Fibroblast of peridontal ligament (primary cell): ENCODE measurements at regions not wholly inside any gene's neighbourhood (a gene's known extent, or its start where the extent isn't known, plus 50 kb on each side); places are given as distances from the start of the nearest gene placed in this dataset.

Source experiments
- DNase-seq: peaks from one replicate; pipeline ENCODE4 v3.0.0-alpha.2; 2010; ENCODE audit errors: extremely low read depth

DNA sequence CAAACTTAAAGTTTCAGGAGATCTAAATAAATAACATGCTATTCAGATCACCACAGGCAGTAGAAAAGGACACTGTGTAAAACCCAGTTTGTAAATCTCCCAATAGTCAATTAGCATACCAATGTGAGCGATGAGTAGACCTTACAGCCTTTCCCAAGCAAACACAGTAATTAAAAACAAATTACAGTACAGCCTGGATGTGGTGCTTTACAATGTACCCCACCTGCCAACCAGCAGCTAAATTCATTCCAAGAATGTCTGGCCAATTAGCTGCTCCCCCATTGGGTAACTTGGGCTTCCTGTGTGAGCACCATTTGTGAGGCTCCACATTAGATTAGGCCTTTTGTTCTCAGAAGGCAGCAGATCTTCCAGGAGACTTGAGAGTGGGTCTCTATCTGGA, 635.0 kb downstream of the TBL1XR1 start:
- no peak for DNase-seq

GRCh38 chr3:176561826-176562225, 635.5 kb downstream of the TBL1XR1 start:
- DNase-seq: no peak

DNA sequence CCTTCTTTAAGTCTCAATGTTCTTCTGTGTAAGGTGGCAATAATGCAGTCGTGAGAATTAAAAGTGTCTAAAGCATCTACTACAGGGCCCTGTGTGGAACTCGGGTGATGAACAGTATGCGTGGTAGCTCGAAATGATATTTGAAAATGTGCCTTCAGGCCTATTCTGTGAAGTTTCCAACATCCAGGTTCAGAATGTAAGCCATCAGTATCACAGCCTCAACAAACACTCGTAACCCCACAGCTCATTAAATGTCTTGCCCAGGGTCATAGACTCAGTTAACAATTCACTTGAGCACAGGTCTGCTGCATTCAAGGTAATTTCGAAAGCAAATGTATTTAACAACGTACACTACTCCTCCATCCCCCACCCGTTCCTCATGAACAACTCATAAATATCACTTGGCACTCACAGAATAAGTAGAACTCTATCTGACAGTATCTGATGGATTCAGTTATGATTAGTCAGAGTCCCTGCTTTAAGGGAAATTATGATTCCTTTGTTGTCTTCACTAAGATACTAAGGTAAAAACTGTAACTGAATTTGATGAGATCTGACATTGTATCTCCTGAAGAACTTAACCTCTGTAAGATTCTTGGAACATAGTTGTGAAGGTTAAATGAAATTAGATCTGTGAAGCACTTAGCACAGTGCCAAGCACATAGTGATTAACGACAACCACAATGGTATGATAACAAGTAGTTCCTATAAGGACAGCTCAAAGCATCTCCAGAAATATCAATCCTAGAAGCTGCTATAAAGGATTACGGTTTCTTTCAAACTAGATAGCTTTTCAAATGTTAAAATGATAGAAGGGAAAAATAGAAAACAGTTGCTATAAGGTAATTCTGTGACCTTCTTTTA, 642.3 kb downstream of the TBL1XR1 start:
- no peak for DNase-seq

- DNase-seq: no peak
Measured at GRCh38 chr3:176554264-176554663, 643.0 kb downstream of the TBL1XR1 start.

GRCh38 chr3:176526942-176527341, 670.3 kb downstream of the TBL1XR1 start:
- no peak for DNase-seq

- DNase-seq: no peak
Measured at GRCh38 chr3:176526225-176526624, 671.1 kb downstream of the TBL1XR1 start.

DNA sequence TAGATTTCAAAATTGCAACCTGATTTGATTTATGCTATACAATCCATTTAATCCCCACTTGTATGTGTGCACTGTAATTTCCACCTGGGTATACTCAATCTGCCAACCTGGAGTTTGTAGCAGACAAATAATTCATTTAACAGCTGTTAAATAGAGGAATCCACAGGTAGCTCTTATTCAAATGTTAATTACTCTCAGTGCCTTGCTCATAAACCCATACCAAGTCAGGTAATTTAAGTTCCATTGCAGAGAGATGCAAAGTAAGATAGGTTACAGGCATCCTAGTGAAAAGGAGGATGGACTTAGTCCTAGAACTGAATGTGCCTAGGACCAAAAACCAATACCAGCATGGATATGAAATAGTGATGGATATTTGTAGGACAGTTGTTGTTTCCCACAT, 674.2 kb downstream of the TBL1XR1 start:
- no peak for DNase-seq

DNA sequence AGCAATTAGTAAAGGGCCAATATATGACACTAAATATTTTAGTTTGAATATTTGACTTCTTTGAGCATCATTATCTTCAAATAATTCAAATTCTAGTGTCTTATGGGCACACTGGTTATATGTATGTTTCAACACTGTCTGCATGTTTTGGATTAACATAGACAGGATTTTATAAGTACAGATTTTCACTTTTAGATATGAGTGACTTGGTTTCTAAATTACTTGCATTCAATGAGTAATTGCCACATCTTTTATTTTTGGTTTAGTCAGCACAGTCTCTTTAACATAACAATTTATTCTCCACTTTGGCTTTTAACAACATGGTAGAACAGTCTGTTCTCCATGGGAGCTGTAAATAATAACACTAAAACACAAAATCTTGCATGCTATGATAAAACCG, 674.8 kb downstream of the TBL1XR1 start:
- DNase-seq: no peak

DNA sequence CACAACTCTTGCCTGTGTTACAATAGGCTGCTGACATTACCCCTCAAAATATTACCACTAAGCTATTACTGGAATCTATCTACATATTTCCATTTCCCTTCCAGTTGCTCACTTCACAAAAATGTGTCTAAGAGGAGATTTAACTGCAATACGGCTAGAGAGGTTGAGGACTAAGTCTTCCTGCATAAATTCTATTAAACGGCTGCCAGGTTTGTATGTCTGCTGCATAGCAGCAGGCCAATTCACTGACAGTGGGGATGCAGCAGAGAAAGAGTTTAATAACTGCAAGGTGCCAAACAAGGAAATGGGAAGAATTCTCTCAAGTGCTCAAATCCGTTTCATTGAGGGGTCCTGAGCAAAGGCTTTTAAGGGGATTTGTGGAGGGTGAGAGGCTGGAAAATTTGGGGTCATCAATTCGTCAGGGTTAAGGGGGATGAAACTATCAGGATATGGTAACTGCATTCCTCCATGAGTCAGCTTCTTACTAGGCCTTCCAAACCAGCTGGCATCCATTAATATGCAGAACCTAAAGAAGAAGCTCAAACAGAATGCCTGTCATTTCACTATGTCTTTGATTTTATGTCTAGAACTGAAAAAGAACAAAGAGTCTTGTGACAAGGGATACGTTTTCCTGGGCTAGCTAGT, 675.6 kb downstream of the TBL1XR1 start:
- DNase-seq: peak; percentile 40

DNA sequence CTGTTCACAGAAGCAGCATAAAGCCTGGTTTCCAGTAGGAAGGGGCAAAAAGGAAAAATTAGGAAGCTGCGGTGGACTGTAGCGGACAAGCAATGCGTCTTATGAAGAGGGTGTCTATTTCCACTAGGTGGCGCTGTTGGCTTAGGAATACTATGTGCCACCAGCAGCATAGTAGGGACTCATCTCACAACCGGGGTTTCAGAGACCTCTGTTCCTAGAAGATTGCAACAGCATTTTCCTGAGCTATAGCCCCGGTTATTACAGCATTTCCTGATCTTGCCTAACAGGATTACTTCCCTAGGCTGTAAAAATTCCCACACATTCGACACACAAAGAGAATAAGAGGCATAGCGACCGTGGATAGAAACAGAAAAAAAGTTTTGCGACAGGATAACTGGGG, 683.0 kb downstream of the TBL1XR1 start:
- DNase-seq: peak; percentile 41

DNA sequence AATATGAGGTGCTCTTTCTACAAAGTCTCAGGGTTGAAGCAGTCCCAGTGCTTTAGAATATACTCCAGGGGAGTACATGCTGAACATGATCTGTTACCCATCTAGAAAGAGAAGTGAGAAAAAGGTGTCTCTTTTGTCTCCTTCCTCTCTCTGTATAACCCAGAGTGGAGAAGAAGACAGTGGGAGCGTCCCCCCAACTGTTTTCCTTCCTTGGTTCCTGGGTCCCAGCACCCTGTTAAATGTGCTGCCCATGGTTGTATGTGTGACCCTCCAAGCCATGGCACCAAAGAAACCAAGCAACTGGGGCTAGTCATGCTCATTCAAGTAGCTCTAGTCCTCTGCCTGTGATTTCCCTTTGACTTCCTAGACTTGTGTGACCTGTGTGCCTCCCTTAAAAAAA, 683.7 kb downstream of the TBL1XR1 start:
- DNase-seq: no peak

- DNase-seq: no peak
Measured at GRCh38 chr3:176512037-176512436, 685.2 kb downstream of the TBL1XR1 start.

DNA sequence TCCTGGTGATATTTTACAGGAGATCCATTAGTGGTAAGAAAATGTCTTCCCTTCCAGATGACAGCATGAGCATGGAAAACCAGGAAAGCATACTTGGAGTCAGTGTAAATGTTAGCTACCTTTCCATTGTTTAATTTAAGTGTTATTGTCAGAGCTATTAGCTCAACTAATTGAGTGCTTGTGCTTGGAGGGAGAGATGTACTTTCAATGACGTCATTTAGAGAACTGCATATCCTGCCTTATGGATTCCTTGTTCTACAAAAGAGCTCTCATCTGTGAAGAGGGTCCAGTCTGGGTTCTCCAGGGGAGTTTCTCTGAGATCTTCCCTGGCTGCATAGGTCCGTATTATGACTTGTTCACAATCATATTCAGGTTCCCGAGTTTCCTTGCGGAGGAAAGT, 687.2 kb downstream of the TBL1XR1 start:
- DNase-seq: no peak

DNA sequence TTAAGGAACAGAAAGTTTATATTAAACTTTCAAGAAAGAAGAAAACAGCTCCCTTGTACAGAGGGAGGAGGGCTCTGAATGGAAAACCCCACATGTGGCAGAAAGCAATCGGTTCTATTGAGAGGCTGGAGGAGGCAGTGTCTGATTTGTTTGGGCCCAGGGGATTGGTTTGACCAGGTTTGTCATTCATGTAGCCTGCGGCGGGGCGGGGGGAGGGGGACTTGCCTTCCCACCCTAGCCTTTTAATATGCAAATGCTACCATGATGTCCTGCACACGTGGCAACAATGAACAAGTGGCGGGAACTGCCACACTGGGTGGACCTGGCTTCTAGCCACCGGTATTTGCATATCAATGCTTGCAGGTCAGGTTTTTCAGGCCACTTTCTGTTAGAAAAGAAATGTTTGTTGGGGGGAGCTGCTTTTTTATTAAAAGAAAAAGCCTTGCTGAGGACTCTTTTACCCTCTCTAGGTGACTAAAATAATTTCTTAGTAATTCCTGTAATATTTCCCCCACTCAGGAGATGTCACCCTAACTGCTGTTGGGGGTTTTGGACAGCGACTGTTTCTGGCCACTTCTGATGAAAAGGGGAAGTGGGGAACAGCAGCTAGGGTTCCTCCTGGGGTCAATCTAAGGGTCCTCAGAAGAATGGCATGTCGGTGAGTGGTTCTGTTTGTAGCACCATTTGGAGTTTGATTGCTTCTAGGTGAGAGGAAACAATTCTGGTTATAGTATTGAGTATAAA, 691.2 kb downstream of the TBL1XR1 start:
- no peak for DNase-seq

DNA sequence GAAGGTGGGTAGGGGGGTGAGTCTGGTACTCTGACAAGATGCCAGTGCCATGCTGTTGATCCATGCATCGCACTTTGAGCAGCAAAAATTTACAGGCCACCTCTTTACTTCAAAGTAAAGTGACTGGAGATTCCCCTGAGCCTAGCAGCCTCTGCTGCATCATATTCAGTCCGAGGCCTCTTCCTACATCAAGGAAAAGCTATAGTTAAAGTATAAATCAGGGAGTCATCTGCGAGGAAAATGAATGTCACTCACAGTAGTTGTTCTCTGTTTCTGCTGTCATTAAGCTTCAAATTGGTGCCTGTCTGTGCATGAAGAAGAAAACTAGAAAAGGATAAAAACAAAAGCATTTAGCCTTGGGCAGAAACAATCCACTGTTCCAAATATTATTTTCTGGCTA, 706.2 kb downstream of the TBL1XR1 start:
- DNase-seq: no peak

- DNase-seq: no peak
Measured at GRCh38 chr3:176490357-176490756, 706.9 kb downstream of the TBL1XR1 start.

GRCh38 chr3:176479248-176479647, 718.0 kb downstream of the TBL1XR1 start:
- no peak for DNase-seq

DNA sequence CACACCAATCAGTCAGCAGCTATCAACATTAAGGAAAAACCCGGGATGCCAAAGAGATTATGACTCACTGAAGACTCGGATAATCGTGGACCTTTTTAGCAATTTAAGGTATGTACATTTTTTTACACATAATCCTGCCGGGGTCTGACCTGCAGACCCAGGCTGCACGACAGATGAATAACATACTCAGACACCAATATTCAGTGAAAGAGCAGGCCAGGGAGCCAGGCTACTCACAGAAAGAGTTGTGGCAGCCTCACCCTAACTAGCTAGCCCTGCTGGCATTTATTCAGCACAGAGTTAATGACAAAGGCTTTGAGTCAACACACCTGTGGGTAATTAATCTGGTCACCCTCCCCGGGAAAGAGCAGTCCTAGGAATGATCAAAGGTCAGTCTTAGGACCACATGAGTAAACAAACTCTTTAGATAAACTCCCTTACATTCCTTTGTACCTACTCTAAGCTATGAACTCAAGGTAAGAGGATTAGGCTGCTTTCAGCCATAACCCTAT, 727.5 kb downstream of the TBL1XR1 start:
- DNase-seq: no peak

DNA sequence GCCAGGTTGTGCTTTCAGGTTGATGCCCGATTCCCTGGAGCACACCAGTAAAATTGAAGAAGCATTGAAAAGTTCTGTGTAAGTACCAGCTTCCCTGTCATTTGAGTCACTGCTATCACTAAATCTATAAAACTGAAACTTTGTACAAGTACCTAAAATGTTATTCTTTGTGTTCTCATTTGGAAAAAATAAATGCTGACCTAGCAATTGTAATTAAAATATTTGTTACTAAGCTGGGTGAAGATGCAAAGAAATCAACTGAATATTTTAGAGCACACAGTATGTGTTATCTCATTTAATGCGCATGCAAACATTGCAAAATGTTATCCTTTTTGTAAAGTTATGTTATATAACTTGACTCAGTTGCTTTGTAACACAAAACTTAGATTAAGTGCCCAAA, 733.7 kb downstream of the TBL1XR1 start:
- no peak for DNase-seq

DNA sequence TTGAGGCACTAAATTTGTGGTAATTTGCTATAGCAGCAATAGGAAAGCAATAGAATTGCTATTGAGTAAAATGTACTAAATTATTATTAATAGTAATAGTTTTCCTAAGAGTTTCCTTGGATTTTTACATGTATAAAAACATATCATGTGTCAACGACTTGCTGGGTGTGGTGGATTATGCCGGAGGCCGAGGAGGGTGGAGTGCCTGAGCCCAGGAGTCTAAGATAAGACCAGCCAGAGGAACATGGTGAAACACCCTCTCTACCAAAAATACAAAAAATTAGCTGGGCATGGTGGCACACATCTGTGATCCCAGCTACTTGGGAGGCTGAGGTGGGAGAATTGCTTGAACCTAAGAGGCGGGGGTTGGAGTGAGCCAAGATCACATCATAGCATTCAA, 749.9 kb downstream of the TBL1XR1 start:
- DNase-seq: no peak

DNA sequence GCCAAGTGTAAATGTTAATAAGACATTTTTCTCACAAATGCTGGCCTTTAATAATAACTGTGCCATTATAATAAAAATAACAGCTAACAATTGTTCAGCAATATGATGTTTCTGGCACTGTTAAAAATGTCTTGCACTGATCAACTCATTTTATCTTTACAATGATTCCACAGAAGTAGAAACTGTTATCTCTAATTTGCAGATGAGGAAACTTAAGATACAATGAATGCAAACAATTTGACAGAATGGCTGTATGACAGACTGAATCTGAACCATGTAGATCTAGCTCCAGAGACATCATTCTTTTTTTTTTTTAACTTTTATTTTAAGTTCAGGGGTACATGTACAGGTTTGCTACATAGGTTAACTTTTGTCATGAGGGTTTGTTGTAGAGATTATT, 755.0 kb downstream of the TBL1XR1 start:
- DNase-seq: no peak

- no peak for DNase-seq
Measured at GRCh38 chr3:176439729-176440128, 757.6 kb downstream of the TBL1XR1 start.

DNA sequence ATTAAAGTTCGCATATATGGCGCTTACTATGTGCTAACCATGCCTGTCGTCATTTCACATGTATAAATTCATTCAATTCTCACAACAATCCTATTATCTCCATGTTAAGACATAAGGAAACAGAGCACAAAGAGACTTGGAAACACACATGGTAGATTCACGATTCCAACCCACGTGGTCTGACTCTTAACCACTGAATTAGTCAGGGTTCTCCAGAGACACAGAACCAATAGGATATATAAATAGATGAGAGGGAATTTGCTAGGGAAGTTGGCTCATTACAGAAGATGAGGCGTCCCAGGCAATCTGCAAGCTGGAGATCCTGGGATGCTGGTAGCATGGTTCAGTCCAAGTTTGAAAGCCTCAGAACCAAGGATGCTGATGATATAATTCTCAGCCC, 765.3 kb downstream of the TBL1XR1 start:
- DNase-seq: peak; percentile 86
